PFSK-1 (cell line): ENCODE measurements at regions not wholly inside any gene's neighbourhood (a gene's known extent, or its start where the extent isn't known, plus 50 kb on each side); places are given as distances from the start of the nearest gene placed in this dataset.

Experiments used
- FOXP2 ChIP-seq: optimal IDR thresholded peaks from 2 replicates; pipeline ENCODE3; 2011; ENCODE audit warnings: borderline replicate concordance, control low read depth, inconsistent platforms; ENCODE audit not compliant: insufficient read depth; ENCODE audit errors: extremely low read length, extremely low read depth
- POLR2AphosphoS5 ChIP-seq: IDR thresholded peaks from 2 replicates; pipeline ENCODE4 v1.6.1; 2012; ENCODE audit warnings: low read depth, mild to moderate bottlenecking, control low read depth, low read length, moderate library complexity
- SIN3A ChIP-seq: IDR thresholded peaks from 2 replicates; pipeline ENCODE4 v1.6.1; 2012; ENCODE audit warnings: mild to moderate bottlenecking, low read length, moderate library complexity, borderline replicate concordance; ENCODE audit not compliant: insufficient read depth
- TAF1 ChIP-seq: IDR thresholded peaks from 2 replicates; pipeline ENCODE4 v1.6.1; 2012; ENCODE audit warnings: low read length, control low read depth, borderline replicate concordance; ENCODE audit not compliant: insufficient read depth
- TF ChIP-seq, protein P1 (sequence below), 2 experiments: IDR thresholded peaks; 2 replicates each; pipeline versions ENCODE4 v1.6.1 to v1.8.0; 2011 to 2012; ENCODE audit warnings: low read depth in 2 of 2, low read length in 2 of 2, control low read depth in 1 of 2, inconsistent platforms in 1 of 2, mild to moderate bottlenecking in 1 of 2, moderate library complexity in 1 of 2; ENCODE audit not compliant: insufficient read depth in 1 of 2

GRCh38 chr17:79438058-79438457 is 172.8 kb downstream of the RBFOX3 start:
- TF ChIP-seq, protein P1, sequence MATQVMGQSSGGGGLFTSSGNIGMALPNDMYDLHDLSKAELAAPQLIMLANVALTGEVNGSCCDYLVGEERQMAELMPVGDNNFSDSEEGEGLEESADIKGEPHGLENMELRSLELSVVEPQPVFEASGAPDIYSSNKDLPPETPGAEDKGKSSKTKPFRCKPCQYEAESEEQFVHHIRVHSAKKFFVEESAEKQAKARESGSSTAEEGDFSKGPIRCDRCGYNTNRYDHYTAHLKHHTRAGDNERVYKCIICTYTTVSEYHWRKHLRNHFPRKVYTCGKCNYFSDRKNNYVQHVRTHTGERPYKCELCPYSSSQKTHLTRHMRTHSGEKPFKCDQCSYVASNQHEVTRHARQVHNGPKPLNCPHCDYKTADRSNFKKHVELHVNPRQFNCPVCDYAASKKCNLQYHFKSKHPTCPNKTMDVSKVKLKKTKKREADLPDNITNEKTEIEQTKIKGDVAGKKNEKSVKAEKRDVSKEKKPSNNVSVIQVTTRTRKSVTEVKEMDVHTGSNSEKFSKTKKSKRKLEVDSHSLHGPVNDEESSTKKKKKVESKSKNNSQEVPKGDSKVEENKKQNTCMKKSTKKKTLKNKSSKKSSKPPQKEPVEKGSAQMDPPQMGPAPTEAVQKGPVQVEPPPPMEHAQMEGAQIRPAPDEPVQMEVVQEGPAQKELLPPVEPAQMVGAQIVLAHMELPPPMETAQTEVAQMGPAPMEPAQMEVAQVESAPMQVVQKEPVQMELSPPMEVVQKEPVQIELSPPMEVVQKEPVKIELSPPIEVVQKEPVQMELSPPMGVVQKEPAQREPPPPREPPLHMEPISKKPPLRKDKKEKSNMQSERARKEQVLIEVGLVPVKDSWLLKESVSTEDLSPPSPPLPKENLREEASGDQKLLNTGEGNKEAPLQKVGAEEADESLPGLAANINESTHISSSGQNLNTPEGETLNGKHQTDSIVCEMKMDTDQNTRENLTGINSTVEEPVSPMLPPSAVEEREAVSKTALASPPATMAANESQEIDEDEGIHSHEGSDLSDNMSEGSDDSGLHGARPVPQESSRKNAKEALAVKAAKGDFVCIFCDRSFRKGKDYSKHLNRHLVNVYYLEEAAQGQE (IDR thresholded peaks at IDR 0.05; ENCODE audit: insufficient read depth in 1 of 2, low read depth in 2 of 2, low read length in 2 of 2): no peak
- TF ChIP-seq SIN3A: no peak
- TF ChIP-seq POLR2AphosphoS5: no peak
- no peak for TF ChIP-seq TAF1
- no peak for TF ChIP-seq FOXP2

- TF ChIP-seq FOXP2 (no peak), TAF1 (no peak), SIN3A (no peak), POLR2AphosphoS5 (no peak)
- TF ChIP-seq, protein P1 (IDR thresholded peaks at IDR 0.05; ENCODE audit: insufficient read depth in 1 of 2, low read depth in 2 of 2, low read length in 2 of 2): no peak
Measured at GRCh38 chr17:79437081-79437480, 173.8 kb downstream of the RBFOX3 start.

GRCh38 chr17:79435962-79436361 is 174.9 kb downstream of the RBFOX3 start:
- TF ChIP-seq, protein P1 (IDR thresholded peaks at IDR 0.05; ENCODE audit: insufficient read depth in 1 of 2, low read depth in 2 of 2, low read length in 2 of 2): no peak
- TF ChIP-seq TAF1 (no peak), POLR2AphosphoS5 (no peak), FOXP2 (no peak), SIN3A (no peak)

- TF ChIP-seq, protein P1 (IDR thresholded peaks at IDR 0.05; ENCODE audit: insufficient read depth in 1 of 2, low read depth in 2 of 2, low read length in 2 of 2): no peak
- TF ChIP-seq TAF1 (no peak), POLR2AphosphoS5 (no peak), SIN3A (no peak), FOXP2 (no peak)
Measured at GRCh38 chr17:79435296-79435695, 175.6 kb downstream of the RBFOX3 start.

DNA sequence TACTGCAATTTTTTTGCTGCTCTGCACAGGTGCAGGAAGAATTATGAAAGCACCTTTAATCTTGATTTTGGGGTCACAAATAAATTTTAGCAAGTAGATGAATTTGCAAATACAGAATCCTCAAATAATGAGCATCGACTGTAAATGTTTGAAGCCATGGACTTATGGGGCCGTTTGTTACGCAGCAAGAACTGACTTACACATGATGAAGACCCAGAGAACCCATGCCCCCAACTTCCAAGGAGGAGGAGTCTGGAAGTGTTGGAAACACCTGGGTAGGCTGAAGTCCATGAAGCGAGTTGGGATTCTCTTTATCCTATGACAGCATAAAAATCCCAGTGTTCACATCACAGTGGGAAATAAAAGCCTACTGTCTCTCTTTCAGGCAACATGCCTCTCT is 176.6 kb downstream of the RBFOX3 start:
- TF ChIP-seq SIN3A (no peak), POLR2AphosphoS5 (no peak), FOXP2 (no peak), TAF1 (no peak)
- TF ChIP-seq, protein P1 (IDR thresholded peaks at IDR 0.05; ENCODE audit: insufficient read depth in 1 of 2, low read depth in 2 of 2, low read length in 2 of 2): no peak
